Anterior cingulate cortex (tissue), 58 donors: ENCODE measurements at regions not wholly inside any gene's neighbourhood (a gene's known extent, or its start where the extent isn't known, plus 50 kb on each side); places are given as distances from the start of the nearest gene placed in this dataset.

Experiments
- DNase-seq, 58 donors: peaks; one replicate each; lab custom pipeline; 2025; lab: John Stamatoyannopoulos, UW

DNA sequence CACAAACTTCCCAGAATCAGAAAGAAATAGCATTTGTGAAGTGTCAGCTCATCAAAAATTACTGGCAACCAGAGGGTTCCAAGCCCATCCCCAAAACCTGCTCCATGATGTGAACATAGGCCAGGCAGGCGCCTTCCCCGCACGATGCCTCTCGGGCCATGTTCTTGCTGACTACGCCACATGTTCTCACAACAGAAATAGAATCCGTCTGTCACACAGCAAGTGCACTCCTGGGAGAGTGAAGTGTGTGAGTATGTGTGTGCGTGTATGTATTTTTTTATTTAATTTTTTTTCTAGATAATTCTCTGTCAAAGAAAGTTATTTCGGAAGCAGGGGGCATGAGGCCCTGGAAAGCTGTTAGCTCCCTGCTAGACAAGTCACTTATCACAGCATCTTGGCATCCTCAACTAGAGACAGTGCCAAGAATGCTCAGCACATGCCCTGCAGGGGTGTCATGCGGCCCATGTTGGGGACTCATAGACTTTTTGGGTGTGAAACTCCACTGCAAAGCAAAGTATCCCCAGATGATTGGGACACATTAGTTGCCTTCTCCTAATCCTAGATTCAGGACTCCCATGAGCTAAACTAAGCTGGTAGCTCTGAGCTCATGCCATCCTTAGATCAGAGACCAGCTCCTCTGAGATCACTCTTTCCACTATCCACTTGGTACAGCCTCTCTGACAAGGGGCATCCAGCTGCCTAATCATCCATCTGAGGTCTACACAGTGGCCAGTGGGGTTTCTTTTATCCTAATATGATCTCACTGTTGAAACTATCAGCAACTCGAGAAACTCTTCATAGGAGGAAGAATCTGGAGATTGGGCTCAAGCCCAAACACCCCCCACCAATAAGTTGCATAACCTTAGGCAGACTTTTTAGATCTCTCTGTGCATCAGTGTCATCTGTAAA is 53.2 kb upstream of the CYRIA start:
- peak in 11 of 58 donors; percentile 13 to 54 (median 35) for DNase-seq

DNA sequence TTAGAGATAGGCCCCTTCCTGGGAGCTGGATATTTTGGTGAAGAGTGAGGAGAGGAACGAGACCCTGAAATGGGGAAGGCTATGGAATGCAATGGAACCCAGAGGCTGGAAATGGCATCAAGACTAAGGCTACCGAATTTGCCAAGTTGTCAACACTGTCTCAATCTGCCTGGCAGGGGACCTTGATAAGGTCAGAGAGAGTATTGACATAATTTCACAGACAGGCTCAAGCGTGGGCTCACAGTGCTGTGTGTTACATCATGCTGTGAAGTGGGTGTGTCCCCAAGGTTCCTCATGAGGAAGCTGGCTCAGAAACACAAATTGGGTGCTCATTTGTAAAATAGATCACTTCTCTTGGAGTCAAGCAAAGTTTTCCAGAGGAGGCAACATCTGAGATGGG is 51.8 kb upstream of the CYRIA start:
- no peak for DNase-seq

DNA sequence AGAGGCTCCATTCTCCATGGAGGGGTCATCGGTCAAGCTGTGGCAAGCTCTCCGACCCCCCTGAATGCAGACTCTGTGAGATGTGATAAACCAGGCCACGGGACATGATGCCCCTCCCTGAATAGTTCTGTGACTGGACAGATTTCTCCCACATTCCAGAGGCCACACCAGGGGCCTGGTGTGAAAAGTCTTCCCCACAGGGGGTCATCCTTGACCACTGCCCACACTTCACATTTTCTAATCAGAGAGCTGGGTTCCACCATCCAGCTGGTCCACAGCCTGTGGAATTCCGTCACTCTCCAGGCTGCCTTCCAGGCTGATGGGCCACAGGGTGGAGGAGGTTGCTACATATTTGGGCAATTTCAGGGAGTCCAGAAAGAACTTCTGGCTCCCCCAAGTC is 51.3 kb upstream of the CYRIA start:
- DNase-seq, result no peak

DNA sequence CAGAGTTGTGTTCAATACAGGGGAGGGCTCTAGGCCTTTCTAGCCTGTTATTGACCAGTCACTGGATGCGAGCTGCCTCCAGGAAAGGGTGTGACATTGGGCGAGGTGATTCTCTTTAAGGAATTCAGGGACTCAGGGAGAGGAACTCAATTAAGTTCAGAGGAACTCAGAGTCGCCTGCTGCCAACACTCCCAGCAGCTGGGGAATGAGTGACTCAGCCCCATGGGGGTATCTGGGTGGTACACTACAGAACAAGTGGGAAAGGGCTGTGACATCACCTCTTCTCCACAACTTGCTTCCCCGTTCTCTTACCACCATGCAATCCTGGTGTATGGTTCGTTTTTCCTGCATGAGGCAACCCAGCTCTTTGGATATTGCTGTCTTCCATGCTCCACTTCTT is 50.4 kb upstream of the CYRIA start:
- no peak for DNase-seq
